Cardiac muscle cell (in vitro differentiated cells and primary cell): ENCODE measurements at regions not wholly inside any gene's neighbourhood (a gene's known extent, or its start where the extent isn't known, plus 50 kb on each side); places are given as distances from the start of the nearest gene placed in this dataset.
"Not testable (repeated sequence)": the region's sequence is repeated elsewhere in the genome, so short reads cannot be mapped to it uniquely, and the experiment has no call there.

Source experiments
- DNase-seq, 2 donors: peaks; one replicate each; pipeline versions ENCODE4 v3.0.0 to v3.0.0-alpha.2; 2010 to 2017; ENCODE audit warnings: low read depth in 1 of 2, low spot score in 1 of 2
- H3K27ac ChIP-seq: fragments of 200-600 bp; sonication (generic); 2 replicates; pipeline ENCODE4 v1.5.1; 2016
- H3K27me3 ChIP-seq: fragments of 200-600 bp; sonication (generic); 2 replicates; pipeline ENCODE4 v1.6.0; 2016; ENCODE audit warnings: control low read depth
- H3K36me3 ChIP-seq: fragments of 200-600 bp; sonication (generic); 2 replicates; pipeline ENCODE4 v1.5.1; 2016; ENCODE audit warnings: control low read depth
- H3K4me1 ChIP-seq: fragments of 200-600 bp; sonication (generic); 2 replicates; pipeline ENCODE4 v1.8.1; 2017; ENCODE audit warnings: low read depth, mild to moderate bottlenecking, mixed run types
- H3K4me3 ChIP-seq: fragments of 200-600 bp; sonication (generic); 2 replicates; pipeline ENCODE4 v1.5.1; 2016; ENCODE audit warnings: mild to moderate bottlenecking
- H3K9me3 ChIP-seq: fragments of 200-600 bp; sonication (generic); 2 replicates; pipeline ENCODE4 v1.5.1; 2017; ENCODE audit warnings: low read depth, mild to moderate bottlenecking, control low read depth
- TF ChIP-seq, protein P1 (sequence below): IDR thresholded peaks from 2 replicates; pipeline ENCODE4 v1.5.1; 2012; ENCODE audit warnings: low read depth, mild to moderate bottlenecking, low read length

DNA sequence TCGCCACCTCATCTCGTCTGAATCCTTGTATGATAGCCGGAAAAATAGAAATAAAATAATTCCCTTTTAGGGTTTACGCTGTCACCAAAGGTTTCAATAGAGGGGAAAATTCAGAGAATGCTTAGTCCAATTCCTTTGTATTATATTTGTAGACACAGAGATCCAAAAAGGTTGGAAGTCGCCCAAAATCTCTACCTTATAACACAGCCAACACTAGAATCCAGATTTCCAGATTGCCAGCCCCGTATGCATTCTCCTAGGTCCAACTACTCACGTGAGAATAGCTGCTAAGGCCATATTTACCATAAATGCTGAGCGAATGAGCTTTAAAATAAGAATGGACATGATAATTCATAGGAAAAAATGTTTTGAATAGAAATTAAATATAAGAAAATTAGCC lies 124.5 kb downstream of the KCNK1 start:
- no peaks in the 10 kb centered on the region for H3K36me3 ChIP-seq
- no peak overlapping the region for H3K27ac ChIP-seq
- no peaks in the 10 kb centered on the region for H3K27me3 ChIP-seq
- H3K4me3 ChIP-seq = no peak overlapping the region
- H3K4me1 ChIP-seq = no peaks in the 10 kb centered on the region
- TF ChIP-seq, protein P1, sequence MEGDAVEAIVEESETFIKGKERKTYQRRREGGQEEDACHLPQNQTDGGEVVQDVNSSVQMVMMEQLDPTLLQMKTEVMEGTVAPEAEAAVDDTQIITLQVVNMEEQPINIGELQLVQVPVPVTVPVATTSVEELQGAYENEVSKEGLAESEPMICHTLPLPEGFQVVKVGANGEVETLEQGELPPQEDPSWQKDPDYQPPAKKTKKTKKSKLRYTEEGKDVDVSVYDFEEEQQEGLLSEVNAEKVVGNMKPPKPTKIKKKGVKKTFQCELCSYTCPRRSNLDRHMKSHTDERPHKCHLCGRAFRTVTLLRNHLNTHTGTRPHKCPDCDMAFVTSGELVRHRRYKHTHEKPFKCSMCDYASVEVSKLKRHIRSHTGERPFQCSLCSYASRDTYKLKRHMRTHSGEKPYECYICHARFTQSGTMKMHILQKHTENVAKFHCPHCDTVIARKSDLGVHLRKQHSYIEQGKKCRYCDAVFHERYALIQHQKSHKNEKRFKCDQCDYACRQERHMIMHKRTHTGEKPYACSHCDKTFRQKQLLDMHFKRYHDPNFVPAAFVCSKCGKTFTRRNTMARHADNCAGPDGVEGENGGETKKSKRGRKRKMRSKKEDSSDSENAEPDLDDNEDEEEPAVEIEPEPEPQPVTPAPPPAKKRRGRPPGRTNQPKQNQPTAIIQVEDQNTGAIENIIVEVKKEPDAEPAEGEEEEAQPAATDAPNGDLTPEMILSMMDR = no peak
- no peak for DNase-seq
- H3K9me3 ChIP-seq = no peaks in the 10 kb centered on the region

DNA sequence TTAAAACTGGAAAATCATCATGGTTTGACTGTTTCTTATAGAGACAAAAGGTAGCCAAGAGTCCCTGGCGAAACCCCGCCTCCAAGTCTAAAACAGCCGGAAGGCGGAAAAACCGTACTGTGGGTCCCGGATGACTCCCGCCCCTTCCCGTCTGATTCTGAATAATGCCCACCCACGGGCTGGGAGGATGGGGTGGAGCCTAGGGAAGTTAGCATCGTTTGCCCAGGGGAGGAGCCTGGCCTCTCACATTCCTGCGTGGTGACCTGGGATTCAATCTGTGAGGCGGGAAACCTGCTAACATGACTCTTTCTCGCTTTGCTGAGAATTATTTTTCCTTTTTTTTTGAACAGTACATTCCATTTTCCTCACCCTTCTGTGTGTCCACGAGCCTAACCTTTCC lies 124.9 kb downstream of the KCNK1 start:
- TF ChIP-seq, protein P1 = no peak
- no peaks in the 10 kb centered on the region for H3K27me3 ChIP-seq
- H3K27ac ChIP-seq = no peak overlapping the region
- H3K4me1 ChIP-seq = no peaks in the 10 kb centered on the region
- no peaks in the 10 kb centered on the region for H3K9me3 ChIP-seq
- no peak for DNase-seq
- no peaks in the 10 kb centered on the region for H3K36me3 ChIP-seq
- no peak overlapping the region for H3K4me3 ChIP-seq

DNA sequence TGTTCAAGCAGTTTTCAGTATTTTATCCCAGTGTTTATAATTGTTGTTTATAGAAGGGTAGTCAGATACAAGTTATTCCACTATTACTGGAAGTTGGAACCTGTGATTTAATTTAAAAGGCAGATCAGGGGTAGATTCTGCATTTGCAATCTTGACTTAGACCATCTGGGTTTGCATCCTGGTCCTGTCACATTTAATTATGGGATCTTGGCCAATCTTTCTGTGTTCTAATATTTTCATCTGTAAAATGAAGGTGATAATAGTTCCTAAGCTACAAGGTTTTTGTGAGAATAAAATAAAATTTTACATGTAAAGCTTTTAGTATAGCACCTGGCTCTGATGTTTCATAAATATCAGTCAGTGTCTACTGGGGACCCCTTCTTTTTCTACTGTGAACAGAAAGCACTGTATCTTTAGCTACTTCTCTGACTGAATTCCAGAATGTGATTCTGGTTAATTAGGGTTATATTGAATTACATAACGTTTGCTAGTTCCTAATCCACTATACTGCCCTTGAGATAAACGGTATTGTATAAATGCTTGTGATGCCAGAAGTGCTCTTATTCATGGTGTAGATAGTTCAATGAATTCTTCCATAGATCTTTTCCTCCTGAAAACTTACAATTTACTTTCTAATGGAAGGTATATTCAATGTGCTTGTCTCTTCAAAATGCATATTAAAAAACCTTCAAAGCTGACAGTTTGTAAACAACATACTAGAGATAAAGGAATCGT lies 131.0 kb downstream of the KCNK1 start:
- DNase-seq = no peak
- TF ChIP-seq, protein P1 = no peak
- Histone ChIP-seq H3K27me3 (no peaks in the 10 kb centered on the region), H3K36me3 (no peaks in the 10 kb centered on the region), H3K27ac (no peak overlapping the region), H3K4me1 (no peaks in the 10 kb centered on the region), H3K4me3 (no peak overlapping the region), H3K9me3 (no peaks in the 10 kb centered on the region)

DNA sequence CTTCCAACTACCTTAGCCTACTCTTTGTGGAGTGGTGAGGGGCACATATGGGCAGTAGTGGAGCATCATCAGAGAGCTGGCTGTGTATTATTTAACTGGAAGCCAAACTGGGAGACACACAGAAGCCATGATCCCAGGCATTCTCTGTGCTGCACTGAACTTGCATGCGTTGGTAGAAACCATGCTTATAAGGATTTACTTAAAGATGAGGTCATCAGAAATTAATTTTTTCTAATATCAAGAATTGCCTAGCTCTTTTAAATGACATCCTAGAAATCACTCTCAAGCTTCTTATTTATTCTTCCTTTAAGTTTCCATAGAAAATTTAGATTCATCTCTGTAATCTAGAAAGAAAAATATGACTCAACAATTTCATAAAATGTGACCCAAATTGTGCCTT lies 136.2 kb downstream of the KCNK1 start:
- H3K4me3 ChIP-seq = no peak overlapping the region
- no peaks in the 10 kb centered on the region for H3K9me3 ChIP-seq
- H3K27ac ChIP-seq = no peak overlapping the region
- TF ChIP-seq, protein P1 = no peak
- H3K36me3 ChIP-seq = no peaks in the 10 kb centered on the region
- DNase-seq = no peak
- H3K4me1 ChIP-seq = no peaks in the 10 kb centered on the region
- no peaks in the 10 kb centered on the region for H3K27me3 ChIP-seq

DNA sequence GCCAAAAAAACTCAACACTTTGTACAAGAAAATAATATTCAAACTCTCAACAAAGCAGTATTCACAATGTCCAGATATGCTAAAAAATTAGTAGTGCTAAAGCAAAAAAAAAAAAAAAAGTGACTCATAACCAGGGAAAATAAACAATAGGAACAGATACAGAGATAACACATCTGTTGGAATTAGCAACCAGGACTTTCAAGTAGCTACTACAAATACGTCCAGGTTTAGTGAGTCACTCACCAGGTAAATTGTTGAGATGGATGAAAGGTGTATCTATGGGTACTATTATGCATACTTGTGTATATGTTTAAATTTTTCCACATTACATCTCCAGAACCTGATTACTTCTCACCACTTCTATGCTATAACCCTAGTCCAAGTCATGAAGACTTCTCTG lies 144.8 kb upstream of the SLC35F3 start:
- Histone ChIP-seq H3K36me3 (no peaks in the 10 kb centered on the region), H3K27me3 (no peaks in the 10 kb centered on the region), H3K4me3 (no peak overlapping the region), H3K4me1 (no peaks in the 10 kb centered on the region), H3K9me3 (no peaks in the 10 kb centered on the region), H3K27ac (no peak overlapping the region)
- TF ChIP-seq, protein P1 = no peak
- DNase-seq = no peak

DNA sequence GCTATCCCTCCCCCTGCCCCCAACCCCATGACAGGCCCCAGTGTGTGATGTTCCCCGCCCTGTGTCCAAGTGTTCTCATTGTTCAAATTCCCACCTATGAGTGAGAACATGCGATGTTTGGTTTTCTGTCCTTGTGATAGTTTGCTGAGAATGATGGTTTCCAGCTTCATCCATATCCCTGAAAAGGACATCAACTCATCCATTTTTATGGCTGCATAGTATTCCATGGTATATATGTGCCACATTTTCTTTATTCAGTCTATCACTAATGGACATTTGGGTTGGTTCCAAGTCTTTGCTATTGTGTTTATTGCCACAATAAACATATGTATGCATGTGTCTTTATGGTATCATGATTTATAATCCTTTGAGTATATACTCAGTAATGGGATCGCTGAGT lies 140.2 kb upstream of the SLC35F3 start:
- not testable (repeated sequence) for H3K27ac ChIP-seq, H3K4me3 ChIP-seq, H3K36me3 ChIP-seq, DNase-seq, H3K27me3 ChIP-seq, H3K4me1 ChIP-seq, H3K9me3 ChIP-seq
